HG03095 (cell line): ENCODE measurements at regions not wholly inside any gene's neighbourhood (a gene's known extent, or its start where the extent isn't known, plus 50 kb on each side); places are given as distances from the start of the nearest gene placed in this dataset.
A peak's percentile ranks its signal among the peaks of the same experiment; 100 is the strongest.

Experiments
- ATAC-seq: cut with Tn5 transposase; IDR thresholded peaks from one replicate; pipeline ENCODE4 v1.9.1; 2021; ENCODE audit warnings: moderate library complexity; ENCODE audit not compliant: unreplicated experiment

- ATAC-seq = no peak
Observed at GRCh38 chrX:27924718-27925117, 56.5 kb downstream of the DCAF8L1 start.

GRCh38 chrX:27924261-27924660, 57.0 kb downstream of the DCAF8L1 start:
- no peak for ATAC-seq

DNA sequence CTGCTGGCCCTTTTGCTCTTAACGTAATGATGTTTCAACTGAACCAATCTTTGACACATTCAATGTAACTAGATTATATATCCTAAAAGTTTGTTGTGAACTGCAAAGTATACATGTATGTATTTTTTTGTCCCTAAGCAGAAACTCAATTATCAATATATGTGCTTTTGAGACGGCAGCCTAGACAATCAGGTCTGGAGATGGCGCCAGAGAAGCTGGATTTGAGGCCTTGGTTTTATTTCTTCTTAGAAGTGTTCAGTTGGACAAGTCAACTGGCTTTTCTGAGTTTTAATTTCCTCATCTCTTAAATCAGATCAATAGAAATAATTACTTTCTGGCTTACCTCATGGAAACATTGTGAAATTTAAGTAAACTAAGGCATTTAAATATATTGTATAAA, 62.5 kb downstream of the DCAF8L1 start:
- ATAC-seq = no peak

DNA sequence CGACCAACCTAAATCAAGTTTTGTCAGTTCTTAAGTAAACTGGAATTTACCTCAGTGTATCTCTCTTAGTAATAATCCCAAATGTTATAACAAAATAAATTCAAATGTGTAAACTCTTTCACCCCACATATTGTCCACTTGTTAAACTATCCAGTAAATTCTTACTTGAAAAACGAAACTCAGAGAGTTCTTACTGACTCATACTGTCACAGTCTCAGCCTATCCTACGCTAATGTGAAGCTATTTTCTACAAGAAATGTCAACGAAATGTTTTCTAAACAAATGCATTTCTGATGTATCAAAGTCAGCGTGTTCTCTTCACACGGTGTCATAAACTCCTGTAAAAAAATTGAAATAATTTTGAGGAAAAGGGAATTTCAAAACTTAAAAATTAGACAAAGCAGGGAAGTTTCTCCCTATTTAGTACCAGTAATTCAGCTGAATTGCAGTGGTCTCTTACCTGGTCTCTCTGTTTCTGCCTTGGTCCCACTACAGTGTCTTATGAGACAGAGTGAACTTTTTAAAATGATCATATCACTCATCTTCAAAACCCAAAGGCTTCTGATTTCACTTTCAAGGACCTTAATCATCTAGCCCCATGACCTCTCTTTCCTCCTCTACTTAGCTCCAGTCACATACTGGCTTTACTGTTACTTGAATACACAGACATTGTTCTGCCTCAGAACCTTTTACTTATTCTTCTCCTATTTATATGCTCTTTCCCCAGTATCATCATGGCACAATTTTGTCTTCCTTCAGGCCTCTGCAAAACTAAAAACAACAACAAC, 63.3 kb downstream of the DCAF8L1 start:
- ATAC-seq = no peak

DNA sequence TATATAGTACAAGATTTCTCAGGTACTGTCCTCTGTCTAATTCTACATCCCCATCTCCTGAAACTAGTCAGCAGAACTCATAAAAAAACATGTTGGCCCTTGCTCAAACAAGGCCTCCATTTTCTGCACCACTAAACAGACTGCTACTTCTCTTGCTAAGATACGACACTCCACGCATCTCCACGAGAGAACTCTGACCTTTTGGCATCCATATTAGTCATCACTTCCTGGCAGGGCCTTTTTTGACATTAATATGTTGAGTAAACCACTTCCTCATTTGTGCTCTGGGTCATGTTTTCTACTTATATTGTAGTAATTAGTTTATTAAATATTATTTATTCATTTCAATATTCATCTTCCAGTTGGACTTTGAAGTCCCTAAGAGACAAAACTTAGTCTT, 65.6 kb downstream of the DCAF8L1 start:
- ATAC-seq = peak; percentile 68

- no peak for ATAC-seq
Observed at GRCh38 chrX:27910412-27910811, 70.8 kb downstream of the DCAF8L1 start.

GRCh38 chrX:27903960-27904359, 77.3 kb downstream of the DCAF8L1 start:
- ATAC-seq = no peak

DNA sequence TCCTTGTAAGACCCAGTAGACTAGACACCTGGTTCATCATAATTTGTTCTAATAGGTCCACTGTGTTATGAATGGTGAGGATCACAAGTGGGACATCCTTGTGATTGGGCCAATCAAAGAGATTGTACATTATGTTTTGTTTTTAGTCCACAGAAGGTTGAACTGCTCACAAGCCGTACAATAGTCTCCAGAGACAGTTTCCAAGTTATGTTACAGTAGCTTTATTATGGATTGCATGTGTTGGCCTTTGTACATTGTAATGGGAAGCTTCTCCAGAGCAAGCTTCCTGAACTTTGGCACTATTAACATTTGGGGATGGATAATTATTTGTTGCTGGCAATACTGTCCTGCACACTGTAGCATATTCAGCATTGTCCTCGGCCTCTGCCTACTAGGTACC, 86.1 kb downstream of the MAGEB10 start:
- no peak for ATAC-seq

GRCh38 chrX:27893211-27893610, 85.4 kb downstream of the MAGEB10 start:
- ATAC-seq = no peak

DNA sequence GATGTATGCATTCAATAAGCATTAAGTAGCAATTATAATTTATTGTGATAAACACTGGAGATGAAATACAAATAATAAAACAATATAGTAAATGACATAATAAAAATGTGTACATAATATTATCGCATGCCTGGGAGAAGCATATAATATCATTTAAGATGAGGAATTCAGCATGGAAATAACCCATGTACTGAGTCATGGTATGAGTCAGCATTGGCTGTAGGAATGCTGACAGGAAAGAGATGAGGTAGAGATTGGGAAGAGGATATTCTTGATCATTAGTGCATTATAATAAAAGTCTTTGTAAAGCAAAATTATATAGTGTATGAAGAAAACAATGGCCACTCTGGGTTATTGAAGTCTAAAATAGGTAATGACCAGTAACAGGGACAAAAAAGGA, 82.8 kb downstream of the MAGEB10 start:
- ATAC-seq = no peak

DNA sequence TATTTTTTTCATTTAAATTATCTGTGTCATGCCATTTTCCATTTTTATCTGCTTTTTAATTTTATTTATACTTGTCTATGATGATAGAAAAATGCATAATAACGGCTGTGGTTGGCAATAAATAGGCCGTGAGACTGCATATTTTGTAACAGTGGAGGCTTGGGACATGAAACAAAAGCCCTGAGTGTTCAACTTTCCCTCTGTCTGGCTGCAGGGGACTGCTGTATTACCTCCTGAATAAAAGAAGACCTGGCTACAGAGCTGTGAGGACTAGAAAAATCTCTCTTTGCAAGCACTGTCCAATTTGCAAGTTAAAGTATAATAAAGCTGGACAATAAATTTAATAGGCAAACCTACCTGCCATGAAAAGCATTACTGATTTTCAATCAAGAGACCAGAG, 82.1 kb downstream of the MAGEB10 start:
- ATAC-seq = no peak

DNA sequence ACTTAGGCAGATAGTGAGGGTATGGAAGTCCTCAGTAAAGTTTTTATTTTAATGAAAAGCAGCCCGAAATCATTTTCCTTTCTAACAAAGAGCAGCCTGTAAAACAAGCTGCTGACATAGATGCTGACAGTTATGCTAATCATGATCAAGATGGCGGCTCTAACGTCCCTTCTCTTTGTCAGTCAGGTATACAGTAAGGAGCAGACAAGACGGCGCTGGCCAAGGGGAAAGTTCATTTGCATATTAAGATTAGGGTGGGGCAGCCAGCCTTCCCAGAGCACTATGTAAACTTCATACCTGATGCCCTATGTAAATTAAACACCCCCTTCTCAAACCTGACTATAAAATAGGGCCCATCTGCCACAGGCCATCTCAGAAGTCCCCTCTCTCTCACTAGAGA, 76.9 kb downstream of the MAGEB10 start:
- ATAC-seq = no peak

- no peak for ATAC-seq
Observed at GRCh38 chrX:27883468-27884092, 75.8 kb downstream of the MAGEB10 start.

DNA sequence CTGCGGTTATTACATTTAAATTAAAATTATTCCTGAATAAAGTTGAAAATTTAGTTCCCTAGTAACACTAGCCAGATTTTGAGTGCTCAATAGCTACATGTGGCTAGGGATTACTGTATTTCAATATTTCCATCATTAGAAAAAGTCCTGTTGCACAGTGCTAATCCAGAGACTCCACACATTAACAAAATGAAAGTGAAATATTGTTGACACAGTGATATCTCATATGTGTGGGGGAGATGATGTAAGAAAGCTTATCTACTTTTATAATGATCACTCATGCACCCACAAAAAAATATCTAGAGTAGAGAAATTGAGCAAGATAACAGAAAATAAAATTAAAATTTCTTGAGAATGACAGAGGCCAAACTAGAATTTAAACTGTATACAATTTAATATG, 74.9 kb downstream of the MAGEB10 start:
- ATAC-seq = no peak

DNA sequence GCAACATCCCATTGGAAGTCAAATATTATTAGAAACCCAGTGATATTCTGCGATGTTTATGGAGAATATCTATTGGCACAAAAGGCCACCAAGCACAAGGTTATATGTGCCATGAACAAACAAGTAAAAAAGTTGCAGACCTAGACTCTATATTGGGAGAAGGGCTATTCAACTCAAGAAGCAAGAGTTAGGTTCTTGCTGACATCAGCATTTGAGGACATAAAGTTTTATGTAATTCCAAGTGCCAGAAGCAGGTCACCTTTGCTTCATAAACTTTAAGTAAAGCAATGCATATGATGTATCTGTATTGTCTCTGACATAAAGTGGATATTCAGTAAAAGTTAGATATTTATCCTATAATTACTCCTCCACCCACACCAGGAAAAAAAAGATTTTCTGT, 71.1 kb downstream of the MAGEB10 start:
- ATAC-seq = no peak
